ENCODE measurements at regions not wholly inside any gene's neighbourhood (a gene's known extent, or its start where the extent isn't known, plus 50 kb on each side); places are given as distances from the start of the nearest gene placed in this dataset.

- no peak for TF ChIP-seq POLR2AphosphoS5 (IDR thresholded peaks at IDR 0.05; ENCODE audit: borderline replicate concordance, low read depth, low read length)
- no peak for TF ChIP-seq EZH2 (IDR thresholded peaks at IDR 0.05)
Measured at GRCh38 chr7:132647311-132647710, 71.0 kb upstream of the PLXNA4 start.

Measured in SK-N-MC (cell line).